ENCODE measurements at regions not wholly inside any gene's neighbourhood (a gene's known extent, or its start where the extent isn't known, plus 50 kb on each side); places are given as distances from the start of the nearest gene placed in this dataset.

DNA sequence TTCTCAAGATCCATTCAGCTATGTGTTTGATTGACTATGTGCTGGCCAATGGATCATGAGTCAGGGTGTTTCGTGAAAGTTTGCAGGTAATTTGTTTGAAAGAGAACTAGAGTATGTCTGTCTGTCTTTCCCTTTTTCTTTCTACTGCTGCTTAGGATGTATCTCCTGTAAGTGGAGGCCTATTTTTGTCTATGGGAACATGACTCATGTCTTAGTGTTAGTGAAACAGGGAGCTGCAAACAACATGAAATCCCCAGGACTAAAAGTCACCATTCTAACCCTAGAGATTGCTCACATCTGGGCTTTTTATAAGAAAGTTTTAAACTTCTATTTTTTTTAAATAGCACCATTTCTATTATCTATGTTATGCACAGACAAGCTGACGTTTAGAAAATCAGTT is 333.0 kb downstream of the CCER1 start:
- Histone ChIP-seq H4K20me1 (replicated peaks; ENCODE audit: control insufficient read depth, extremely low read depth, insufficient read depth, low read length) (no peaks in the 10 kb centered on the region), H3K4me1 (ENCODE audit: control insufficient read depth, extremely low read depth, insufficient read depth, low read length) (no peaks in the 10 kb centered on the region), H3K9me1 (replicated peaks; ENCODE audit: control insufficient read depth, extremely low read depth, insufficient read depth, low read length) (no peaks in the 10 kb centered on the region), H3K4me3 (replicated peaks in 1 of 3; ENCODE audit: insufficient read depth in 1 of 3, low read depth in 1 of 3, low read length in 3 of 3) (no peak overlapping the region), H3K79me2 (ENCODE audit: control insufficient read depth, insufficient read depth, low read length) (no peaks in the 10 kb centered on the region), H3K9me3 (replicated peaks; ENCODE audit: control insufficient read depth, insufficient read depth, low read length) (no peaks in the 10 kb centered on the region), H3K27me3 (ENCODE audit: control insufficient read depth in 2 of 2, insufficient read depth in 2 of 2, low read length in 2 of 2) (no peaks in the 10 kb centered on the region), H3K9ac (replicated peaks; ENCODE audit: extremely low read depth, insufficient read depth, low read length) (no peak overlapping the region), H2AFZ (ENCODE audit: low read depth, low read length) (no peak overlapping the region), H3K27ac (ENCODE audit: insufficient read depth, low read depth, low read length) (no peak overlapping the region), H3K36me3 (ENCODE audit: control insufficient read depth in 2 of 2, extremely low read depth in 1 of 2, insufficient read depth in 2 of 2, low read length in 2 of 2) (no peaks in the 10 kb centered on the region), H3K4me2 (ENCODE audit: insufficient read depth, low read length) (no peak overlapping the region)
- DNase-seq (ENCODE audit: low read depth, low spot score), result peak; percentile 21
- TF ChIP-seq FOS (IDR thresholded peaks at IDR 0.05; ENCODE audit: borderline replicate concordance, insufficient read depth, low read length) (peak; percentile 34), POLR2A (IDR thresholded peaks at IDR 0.05; ENCODE audit: low read depth, low read length) (no peak)
- intact Hi-C loops (cut with micrococcal nuclease), result no loop called here
- dilution Hi-C loops (cut with MboI; ENCODE audit: extremely low pct_ligation_motif_present, low sequenced_read_pairs), result no loop called here
- POLR2A ChIA-PET, result no interaction called here
- no peak for FAIRE-seq
- BruUV-seq (replicated peaks), result no TSS peak
- CTCF ChIA-PET, result interaction anchor here (1.2 kb wide), 1 partner anchor 9 kb away, joined by 3 read pairs; no protein-coding TSS in a partner anchor

DNA sequence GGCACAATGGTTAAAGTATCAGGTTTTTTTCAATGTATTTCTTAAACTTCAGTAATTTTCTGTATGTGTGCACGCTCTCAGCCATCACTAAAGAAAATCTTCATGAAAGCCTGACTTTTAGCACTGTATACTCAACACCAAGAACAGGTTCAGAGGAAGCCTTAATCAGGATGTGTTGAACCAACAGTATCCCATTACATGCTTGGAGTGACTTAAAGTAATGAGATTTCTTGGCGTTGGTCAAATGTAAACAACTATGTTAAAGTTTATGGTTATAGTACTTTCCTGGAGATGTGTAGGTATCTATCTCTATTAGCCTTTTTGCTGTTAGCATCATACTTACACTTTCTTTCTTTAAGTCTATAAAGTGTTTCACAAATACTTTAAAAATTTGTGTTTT is 335.0 kb downstream of the CCER1 start:
- Histone ChIP-seq H3K27me3 (ENCODE audit: control insufficient read depth in 2 of 2, insufficient read depth in 2 of 2, low read length in 2 of 2) (no peaks in the 10 kb centered on the region), H3K4me3 (replicated peaks in 1 of 3; ENCODE audit: insufficient read depth in 1 of 3, low read depth in 1 of 3, low read length in 3 of 3) (no peak overlapping the region), H3K9ac (replicated peaks; ENCODE audit: extremely low read depth, insufficient read depth, low read length) (no peak overlapping the region), H3K79me2 (ENCODE audit: control insufficient read depth, insufficient read depth, low read length) (no peaks in the 10 kb centered on the region), H3K4me2 (ENCODE audit: insufficient read depth, low read length) (no peak overlapping the region), H3K9me1 (replicated peaks; ENCODE audit: control insufficient read depth, extremely low read depth, insufficient read depth, low read length) (no peaks in the 10 kb centered on the region), H3K4me1 (ENCODE audit: control insufficient read depth, extremely low read depth, insufficient read depth, low read length) (no peaks in the 10 kb centered on the region), H3K9me3 (replicated peaks; ENCODE audit: control insufficient read depth, insufficient read depth, low read length) (no peaks in the 10 kb centered on the region), H3K36me3 (ENCODE audit: control insufficient read depth in 2 of 2, extremely low read depth in 1 of 2, insufficient read depth in 2 of 2, low read length in 2 of 2) (no peaks in the 10 kb centered on the region), H4K20me1 (replicated peaks; ENCODE audit: control insufficient read depth, extremely low read depth, insufficient read depth, low read length) (no peaks in the 10 kb centered on the region), H3K27ac (ENCODE audit: insufficient read depth, low read depth, low read length) (no peak overlapping the region), H2AFZ (ENCODE audit: low read depth, low read length) (no peak overlapping the region)
- BruUV-seq (replicated peaks), result no TSS peak
- TF ChIP-seq, protein P1, sequence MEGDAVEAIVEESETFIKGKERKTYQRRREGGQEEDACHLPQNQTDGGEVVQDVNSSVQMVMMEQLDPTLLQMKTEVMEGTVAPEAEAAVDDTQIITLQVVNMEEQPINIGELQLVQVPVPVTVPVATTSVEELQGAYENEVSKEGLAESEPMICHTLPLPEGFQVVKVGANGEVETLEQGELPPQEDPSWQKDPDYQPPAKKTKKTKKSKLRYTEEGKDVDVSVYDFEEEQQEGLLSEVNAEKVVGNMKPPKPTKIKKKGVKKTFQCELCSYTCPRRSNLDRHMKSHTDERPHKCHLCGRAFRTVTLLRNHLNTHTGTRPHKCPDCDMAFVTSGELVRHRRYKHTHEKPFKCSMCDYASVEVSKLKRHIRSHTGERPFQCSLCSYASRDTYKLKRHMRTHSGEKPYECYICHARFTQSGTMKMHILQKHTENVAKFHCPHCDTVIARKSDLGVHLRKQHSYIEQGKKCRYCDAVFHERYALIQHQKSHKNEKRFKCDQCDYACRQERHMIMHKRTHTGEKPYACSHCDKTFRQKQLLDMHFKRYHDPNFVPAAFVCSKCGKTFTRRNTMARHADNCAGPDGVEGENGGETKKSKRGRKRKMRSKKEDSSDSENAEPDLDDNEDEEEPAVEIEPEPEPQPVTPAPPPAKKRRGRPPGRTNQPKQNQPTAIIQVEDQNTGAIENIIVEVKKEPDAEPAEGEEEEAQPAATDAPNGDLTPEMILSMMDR (IDR thresholded peaks at IDR 0.05; ENCODE audit: extremely low read depth in 1 of 2, insufficient read depth in 1 of 2, low read depth in 1 of 2, low read length in 2 of 2), result no peak
- TF ChIP-seq EZH2 (IDR thresholded peaks at IDR 0.05; ENCODE audit: borderline replicate concordance, low read depth, low read length, severe bottlenecking) (no peak), POLR2AphosphoS5 (IDR thresholded peaks at IDR 0.05; ENCODE audit: insufficient read depth, low read depth, low read length) (no peak), MAX (IDR thresholded peaks at IDR 0.05; ENCODE audit: insufficient read depth, insufficient read length) (no peak), GATA2 (IDR thresholded peaks at IDR 0.05; ENCODE audit: insufficient read depth, insufficient read length, low read depth, low read length) (no peak), POLR2A (IDR thresholded peaks at IDR 0.05; ENCODE audit: low read depth, low read length) (no peak), MYC (IDR thresholded peaks at IDR 0.05; ENCODE audit: low read depth, low read length) (no peak), FOS (IDR thresholded peaks at IDR 0.05; ENCODE audit: borderline replicate concordance, insufficient read depth, low read length) (no peak)
- dilution Hi-C loops (cut with MboI; ENCODE audit: extremely low pct_ligation_motif_present, low sequenced_read_pairs), result no loop called here
- POLR2A ChIA-PET, result no interaction called here
- intact Hi-C loops (cut with micrococcal nuclease), result no loop called here
- CTCF ChIA-PET, result interaction anchor here (1.7 kb wide), 1 partner anchor 18 kb away, joined by 4 read pairs; no protein-coding TSS in a partner anchor
- no peak for DNase-seq (ENCODE audit: low read depth, low spot score)
- FAIRE-seq, result no peak
